NCI-H2171 (cell line): ENCODE measurements at regions not wholly inside any gene's neighbourhood (a gene's known extent, or its start where the extent isn't known, plus 50 kb on each side); places are given as distances from the start of the nearest gene placed in this dataset.
"Not testable (repeated sequence)": the region's sequence is repeated elsewhere in the genome, so short reads cannot be mapped to it uniquely, and the experiment has no call there.

ENCODE experiments used
- DNase-seq: peaks from one replicate; lab custom pipeline; 2025; lab: John Stamatoyannopoulos, UW

- no peak for DNase-seq
These were observed 488.7 kb upstream of the CYLC2 start for GRCh38 chr9:102506406-102506805.

GRCh38 chr9:102499468-102499867 is 495.7 kb upstream of the CYLC2 start:
- no peak for DNase-seq

DNA sequence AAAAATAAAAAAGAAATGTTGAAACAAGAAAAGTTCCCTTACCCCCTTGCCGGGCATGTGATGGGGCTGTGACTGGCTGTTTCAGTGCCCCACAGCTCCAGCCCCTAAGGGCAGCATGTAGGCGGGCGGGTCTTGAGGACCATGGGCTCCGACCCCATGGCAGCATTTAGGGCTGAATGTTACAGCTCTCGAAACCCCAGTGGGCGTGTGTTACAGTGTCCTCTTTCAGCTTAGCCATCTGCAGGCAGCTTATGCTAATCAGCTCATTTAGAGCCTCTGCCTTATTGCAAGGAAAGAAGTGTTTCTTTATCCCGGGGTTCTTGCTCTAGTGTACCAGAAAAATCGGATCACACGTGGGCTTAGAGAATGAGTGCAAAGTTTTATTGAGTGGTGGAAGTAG is 497.4 kb upstream of the CYLC2 start:
- DNase-seq: no peak

DNA sequence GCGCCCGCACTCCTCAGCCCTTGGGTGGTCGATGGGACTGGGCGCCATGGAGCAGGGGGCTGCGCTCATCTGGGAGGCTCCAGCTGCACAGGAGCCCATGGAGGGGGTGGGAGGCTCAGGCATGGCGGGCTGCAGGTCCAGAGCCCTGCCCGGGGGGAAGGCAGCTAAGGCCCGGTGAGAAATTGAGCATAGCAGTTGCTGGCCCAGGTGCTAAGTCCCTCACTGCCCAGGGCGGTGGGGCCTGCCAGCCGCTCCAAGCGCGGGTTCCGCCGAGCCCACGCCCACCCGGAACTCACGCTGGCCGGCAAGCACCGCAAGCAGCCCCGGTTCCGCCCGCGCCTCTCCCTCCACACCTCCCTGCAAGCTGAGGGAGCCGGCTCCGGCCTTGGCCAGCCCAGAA is 508.2 kb upstream of the CYLC2 start:
- DNase-seq: not testable (repeated sequence)

DNA sequence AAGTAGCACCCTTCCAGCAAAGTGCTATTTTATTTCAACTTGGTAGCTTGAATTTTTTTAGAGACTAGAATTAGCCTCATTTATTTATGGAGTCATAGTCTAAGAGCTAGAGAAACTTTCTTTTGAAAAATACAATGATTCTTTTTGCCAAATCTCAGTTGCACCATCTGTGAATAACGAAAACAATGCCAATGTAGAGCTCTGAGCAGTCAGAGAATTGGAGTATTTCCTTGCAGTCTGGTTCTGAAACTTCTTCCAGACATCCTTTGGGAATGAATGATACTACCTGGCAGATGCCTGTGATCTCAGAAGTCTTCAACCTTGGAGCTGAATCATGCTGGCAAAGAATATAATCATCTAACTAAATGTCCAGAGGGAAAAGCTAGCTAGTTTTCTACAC is 511.5 kb upstream of the CYLC2 start:
- no peak for DNase-seq

GRCh38 chr9:102482776-102483175 is 512.4 kb upstream of the CYLC2 start:
- DNase-seq: no peak

DNA sequence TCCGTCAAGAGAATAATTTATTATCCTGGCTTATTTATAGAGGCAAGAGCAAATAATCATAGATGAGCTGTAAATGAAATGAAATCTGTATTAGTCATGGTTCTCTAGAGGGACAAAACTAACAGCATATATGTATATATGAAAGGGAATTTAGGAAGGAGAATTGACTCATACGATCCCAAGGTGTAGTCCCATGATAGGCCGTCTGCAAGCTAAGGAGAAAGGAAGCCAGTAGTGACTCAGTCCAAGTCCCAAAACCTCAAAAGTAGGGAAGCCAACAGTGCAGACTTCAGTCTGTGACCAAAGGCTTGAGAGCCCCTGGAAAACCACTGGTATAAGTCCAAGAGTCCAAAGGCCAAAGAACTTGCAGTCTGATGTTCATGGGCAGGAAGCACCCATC is 515.9 kb upstream of the CYLC2 start:
- DNase-seq: no peak

DNA sequence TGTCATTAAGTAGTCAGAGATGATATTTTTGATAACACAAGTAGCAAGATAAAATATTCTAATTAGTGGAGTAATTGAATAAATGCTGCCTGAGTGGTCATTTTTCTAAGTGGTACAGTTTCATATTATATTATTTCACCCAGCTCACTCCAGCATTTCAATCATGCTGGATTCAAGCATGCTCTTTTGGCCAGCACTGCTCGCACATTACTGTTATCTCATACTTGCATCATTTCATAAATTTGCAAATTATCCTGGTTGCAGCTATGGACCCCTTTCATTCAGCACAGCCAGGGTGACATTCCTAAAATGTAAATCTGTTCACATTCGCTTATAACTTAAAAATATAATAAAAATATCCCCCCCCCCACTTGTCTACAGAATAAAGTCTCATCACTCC is 520.8 kb upstream of the CYLC2 start:
- no peak for DNase-seq

DNA sequence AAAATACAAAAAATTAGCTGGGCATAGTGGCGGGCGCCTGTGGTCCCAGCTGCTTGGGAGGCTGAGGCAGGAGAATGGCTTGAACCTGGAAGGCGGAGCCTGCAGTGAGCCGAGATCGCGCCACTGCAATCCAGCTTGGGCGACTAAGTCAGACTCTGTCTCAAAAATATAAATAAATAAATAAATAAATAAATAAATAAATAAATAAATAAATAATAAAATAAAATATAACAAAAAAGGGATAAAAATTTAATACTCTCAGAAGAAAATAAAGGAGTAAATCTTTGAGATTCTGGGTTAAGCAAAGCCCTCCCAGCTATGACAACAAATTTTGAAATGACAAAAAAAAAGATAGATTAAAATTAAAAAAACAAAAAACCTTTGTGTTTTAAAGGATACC is 525.7 kb upstream of the CYLC2 start:
- DNase-seq: not testable (repeated sequence)

GRCh38 chr9:102461156-102461819 is 533.8 kb upstream of the CYLC2 start:
- DNase-seq: peak; percentile 2

DNA sequence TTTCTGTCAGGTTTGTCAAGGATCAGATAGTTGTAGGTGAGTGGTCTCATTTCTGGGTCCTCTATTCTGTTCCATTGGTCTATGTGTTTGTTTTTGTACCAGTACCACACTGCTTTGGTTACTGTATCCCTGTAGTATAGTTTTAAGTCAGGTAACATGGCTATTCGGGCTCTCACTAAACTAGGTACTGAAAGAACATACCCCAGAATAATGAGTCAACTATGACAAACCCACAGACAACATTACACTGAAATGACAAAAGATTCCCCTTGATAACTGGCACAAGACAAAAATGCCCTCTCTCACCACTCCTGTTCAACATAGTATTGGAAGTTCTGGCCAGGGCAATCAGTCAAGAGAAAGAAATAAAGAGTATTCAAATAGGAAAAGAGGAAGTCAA is 535.3 kb upstream of the CYLC2 start:
- no peak for DNase-seq

- DNase-seq: no peak
These were observed 538.6 kb upstream of the CYLC2 start for GRCh38 chr9:102456562-102456961.

GRCh38 chr9:102445906-102446305 is 549.2 kb upstream of the CYLC2 start:
- DNase-seq: no peak

GRCh38 chr9:102445181-102445747 is 549.9 kb upstream of the CYLC2 start:
- DNase-seq: no peak

DNA sequence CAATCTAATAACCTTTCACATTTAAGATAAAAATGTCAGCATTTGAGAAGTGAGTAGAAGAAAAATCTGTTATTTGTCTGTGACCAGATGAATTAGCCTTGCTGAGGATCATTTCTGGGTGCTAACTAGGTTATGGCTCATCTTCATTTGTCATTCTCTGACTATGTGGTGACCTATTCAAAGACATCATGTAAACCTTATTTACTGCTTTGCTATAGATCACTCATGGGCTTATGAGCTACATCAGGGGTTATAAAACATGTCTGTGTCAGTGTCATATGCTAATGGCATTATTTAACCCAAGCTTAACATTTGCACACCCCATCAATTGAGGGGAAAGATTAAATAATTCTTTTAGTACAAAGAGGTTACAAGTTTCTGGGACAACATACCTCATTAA is 555.5 kb upstream of the CYLC2 start:
- no peak for DNase-seq

- not testable (repeated sequence) for DNase-seq
These were observed 558.5 kb upstream of the CYLC2 start for GRCh38 chr9:102436599-102436998.

GRCh38 chr9:102435427-102435826 is 559.7 kb upstream of the CYLC2 start:
- no peak for DNase-seq

DNA sequence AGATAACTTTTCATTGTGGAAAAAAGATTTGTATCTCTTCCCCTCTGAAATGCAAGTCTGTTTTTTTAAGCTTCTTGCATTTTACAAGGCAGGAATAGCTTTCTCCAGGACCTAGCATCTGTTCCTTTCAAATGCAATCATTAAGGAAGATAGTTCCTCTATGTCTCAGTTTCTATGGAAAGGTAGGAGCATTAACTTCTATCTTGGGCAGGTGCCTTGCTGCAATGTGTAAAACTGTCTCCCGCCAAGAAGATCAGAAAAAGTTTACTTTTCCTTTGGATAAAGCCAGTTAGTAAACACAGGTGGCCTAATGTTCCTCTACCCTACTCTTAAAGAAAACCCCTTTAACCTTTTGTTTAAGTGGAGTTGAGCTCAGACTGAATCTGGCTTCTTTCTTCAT is 560.6 kb upstream of the CYLC2 start:
- no peak for DNase-seq

DNA sequence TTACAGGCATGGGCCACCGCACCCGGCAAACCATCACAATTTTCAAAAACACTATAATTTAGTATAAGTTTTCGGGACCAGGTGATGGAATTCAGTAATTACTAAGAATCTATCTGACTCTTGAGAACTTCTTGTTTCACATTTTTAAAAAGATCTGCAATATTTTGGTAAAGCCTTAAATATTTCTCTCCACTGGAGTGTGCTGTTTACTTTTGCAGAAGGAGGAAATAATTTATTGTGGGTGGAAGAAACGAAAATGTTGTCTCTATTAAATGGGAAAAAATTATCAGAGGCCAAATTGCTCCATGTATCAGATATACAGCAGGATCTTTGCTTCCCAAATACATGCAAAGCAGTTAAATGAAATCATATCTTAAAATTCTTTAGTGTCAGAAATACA is 566.8 kb upstream of the CYLC2 start:
- no peak for DNase-seq

DNA sequence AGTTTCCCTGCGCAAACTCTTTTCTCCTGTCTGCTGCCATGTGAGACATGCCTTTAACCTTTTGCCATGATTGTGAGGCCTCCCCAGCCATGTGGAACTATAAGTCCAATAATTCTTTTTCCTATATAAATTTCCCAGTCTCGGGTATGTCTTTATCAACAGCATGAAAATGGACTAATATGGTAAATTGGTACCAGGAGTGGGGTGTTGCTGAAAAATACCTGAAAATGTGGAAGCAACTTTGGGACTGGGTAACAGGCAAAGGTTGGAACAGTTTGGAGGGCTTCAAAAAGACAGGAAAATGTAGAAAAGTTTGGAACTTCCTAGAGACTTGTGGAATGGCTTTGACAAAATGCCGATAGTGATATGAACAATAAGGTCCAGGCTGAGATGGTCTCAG is 578.9 kb upstream of the CYLC2 start:
- DNase-seq: not testable (repeated sequence)

DNA sequence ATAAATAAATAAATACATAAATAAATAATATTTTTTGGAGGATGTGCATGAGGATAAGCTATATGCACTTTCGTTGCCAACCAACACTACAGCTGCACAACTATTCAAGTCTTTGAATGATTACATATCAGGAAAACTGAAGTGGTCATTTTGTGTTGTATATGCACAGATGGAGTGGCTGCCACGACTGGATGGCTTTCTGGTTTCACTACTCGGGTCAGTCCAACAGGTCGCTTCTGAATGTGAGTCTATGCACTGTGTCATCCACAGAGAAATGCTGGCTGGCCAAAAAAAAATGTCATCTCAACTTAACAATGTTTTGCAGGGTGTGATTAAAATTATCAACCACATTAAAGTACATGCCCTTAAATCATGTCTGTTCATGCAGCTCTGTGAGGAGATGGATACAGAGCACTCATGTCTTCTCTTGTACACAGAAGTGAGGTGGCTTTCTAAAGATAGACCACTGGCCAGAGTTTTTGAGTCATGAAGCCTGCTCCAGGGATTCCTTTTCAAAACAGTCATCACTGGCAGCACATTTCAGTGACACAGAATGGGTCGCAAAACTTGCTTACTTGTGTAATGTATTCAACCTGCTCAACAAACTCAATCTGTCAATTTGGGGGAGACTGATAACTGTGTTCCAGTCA is 589.8 kb upstream of the CYLC2 start:
- DNase-seq: no peak

DNA sequence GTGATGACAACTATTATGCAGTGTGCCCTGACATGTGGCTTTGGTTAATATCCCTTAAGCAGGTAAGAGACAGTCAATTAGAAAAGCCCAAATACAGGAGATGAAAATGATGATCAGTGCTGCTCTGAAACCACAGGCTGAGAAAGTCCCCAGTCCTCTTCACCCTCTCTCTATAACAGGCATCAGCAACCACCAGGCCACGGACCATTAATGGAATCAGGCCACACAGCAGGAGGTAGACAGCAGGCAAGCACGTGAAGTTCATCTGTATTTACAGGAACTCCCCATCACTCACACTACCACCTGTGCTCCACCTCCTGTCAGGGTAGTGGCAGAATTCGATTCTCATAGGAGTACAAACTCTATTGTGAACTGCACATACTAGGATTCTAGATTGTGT is 591.6 kb upstream of the CYLC2 start:
- DNase-seq: no peak

GRCh38 chr9:102398205-102398604 is 596.9 kb upstream of the CYLC2 start:
- no peak for DNase-seq

DNA sequence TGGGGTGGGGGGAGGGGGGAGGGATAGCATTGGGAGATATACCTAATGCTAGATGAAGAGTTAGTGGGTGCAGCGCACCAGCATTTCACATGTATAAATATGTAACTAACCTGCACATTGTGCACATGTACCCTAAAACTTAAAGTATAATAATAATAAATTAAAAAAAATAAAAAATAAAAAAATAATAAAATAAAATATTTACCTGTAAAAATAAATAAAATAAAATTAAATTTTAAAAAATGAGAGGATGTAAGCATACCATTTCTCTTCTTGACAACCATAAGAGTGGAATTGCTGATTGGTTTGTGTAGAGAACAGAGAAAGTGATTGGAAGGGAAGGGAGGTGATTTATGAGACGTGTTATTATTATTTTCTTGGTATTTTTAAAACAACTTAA is 609.5 kb upstream of the CYLC2 start:
- not testable (repeated sequence) for DNase-seq
